Common myeloid progenitor, CD34-positive (primary cell): ENCODE measurements at regions not wholly inside any gene's neighbourhood (a gene's known extent, or its start where the extent isn't known, plus 50 kb on each side); places are given as distances from the start of the nearest gene placed in this dataset.

Source experiments
- CTCF ChIA-PET: fragments of 350-600 bp; sonication (Branson Sonifier 250); formaldehyde crosslinking; loops from one replicate; lab custom pipeline; 2021; ENCODE audit warnings: antibody characterized with exemption; lab: Charles Lee
- POLR2A ChIA-PET: fragments of 350-600 bp; sonication (Branson Sonifier 250); formaldehyde crosslinking; loops from one replicate; lab custom pipeline; 2021; ENCODE audit warnings: antibody characterized with exemption; lab: Charles Lee
- DNase-seq, 3 donors: peaks; one replicate each; pipeline versions ENCODE4 v3.0.0 to v3.0.0-alpha.2; 2013
- H3K27ac ChIP-seq, 2 experiments: 1 replicate in 1 of 2; 2 replicates in 1 of 2; pipeline ENCODE4 v1.7.0; 2013; ENCODE audit warnings: inconsistent platforms in 2 of 2, low read length in 2 of 2, mild to moderate bottlenecking in 2 of 2, low read depth in 1 of 2, moderate library complexity in 1 of 2; ENCODE audit not compliant: severe bottlenecking in 2 of 2, insufficient read depth in 1 of 2, poor library complexity in 1 of 2
- H3K27me3 ChIP-seq, 5 experiments: replicated peaks in 2 of 5; 1 replicate in 3 of 5; 2 replicates in 2 of 5; pipeline versions ENCODE4 v1.6.1 to v1.7.0; 2013; ENCODE audit warnings: low read length in 4 of 5, mild to moderate bottlenecking in 2 of 5, moderate library complexity in 2 of 5, inconsistent platforms in 1 of 5; ENCODE audit not compliant: insufficient read depth in 5 of 5, control insufficient read depth in 4 of 5
- H3K36me3 ChIP-seq, 4 experiments: 1 replicate in 2 of 4; 2 replicates in 2 of 4; pipeline versions ENCODE4 v1.6.1 to v1.7.0; 2013; ENCODE audit warnings: low read length in 3 of 4, control low read depth in 1 of 4, mild to moderate bottlenecking in 1 of 4; ENCODE audit not compliant: control insufficient read depth in 4 of 4, insufficient read depth in 4 of 4
- H3K4me1 ChIP-seq, 4 experiments: 1 replicate in 3 of 4; 2 replicates in 1 of 4; pipeline versions ENCODE4 v1.6.1 to v1.7.1; 2013; ENCODE audit warnings: low read length in 3 of 4, mild to moderate bottlenecking in 3 of 4, control low read depth in 1 of 4, inconsistent platforms in 1 of 4, moderate library complexity in 1 of 4; ENCODE audit not compliant: control insufficient read depth in 4 of 4, insufficient read depth in 4 of 4; ENCODE audit errors: control extremely low read depth in 1 of 4
- H3K4me3 ChIP-seq, 7 experiments: 1 replicate in 4 of 7; 2 replicates in 3 of 7; pipeline versions ENCODE4 v1.5.1 to v1.7.0; 2013; ENCODE audit warnings: mild to moderate bottlenecking in 7 of 7, low read length in 6 of 7, moderate library complexity in 6 of 7, inconsistent platforms in 2 of 7, low read depth in 2 of 7, control low read depth in 1 of 7; ENCODE audit not compliant: insufficient read depth in 4 of 7, control insufficient read depth in 1 of 7; ENCODE audit errors: extremely low read depth in 1 of 7
- H3K9me3 ChIP-seq, 5 experiments: 1 replicate in 4 of 5; 2 replicates in 1 of 5; pipeline versions ENCODE4 v1.6.1 to v1.7.1; 2013; ENCODE audit warnings: low read length in 4 of 5, mild to moderate bottlenecking in 2 of 5, inconsistent platforms in 1 of 5, low read depth in 1 of 5, moderate library complexity in 1 of 5; ENCODE audit not compliant: control insufficient read depth in 4 of 5, insufficient read depth in 2 of 5; ENCODE audit errors: control extremely low read depth in 1 of 5
- WGBS: methylation state at CpG from one replicate; pipeline ENCODE4 v1.1.5; 2013; ENCODE audit not compliant: insufficient coverage; 5-methylcytosine and 5-hydroxymethylcytosine counted together

- no peaks in the 10 kb centered on the region for H3K36me3 ChIP-seq
- no peak overlapping the region for H3K4me3 ChIP-seq
- ChIA-PET CTCF (interaction anchor here (1.1 kb wide), 1 partner anchor 205 kb away, joined by 3 read pairs; no protein-coding TSS in a partner anchor), POLR2A (interaction anchor here (0.6 kb wide), 1 partner anchor 112 kb away, joined by 3 read pairs; no protein-coding TSS in a partner anchor)
- 78% methylated on average over 4 of the region's 7 CpGs for WGBS
- H3K27ac ChIP-seq, result no peak overlapping the region
- no peaks in the 10 kb centered on the region for H3K4me1 ChIP-seq
- no peaks in the 10 kb centered on the region for H3K9me3 ChIP-seq
- DNase-seq, result no peak
- H3K27me3 ChIP-seq, result peaks cover 0 to 3% (median 0%) of the 10 kb centered on the region in 5 experiments
Observed at GRCh38 chr4:20480165-20480947, 219.9 kb upstream of the PACRGL start.

- no peaks in the 10 kb centered on the region for H3K36me3 ChIP-seq
Observed at GRCh38 chr4:20483416-20483815, 216.8 kb upstream of the PACRGL start.

GRCh38 chr4:20486433-20486832 is 213.8 kb upstream of the PACRGL start:
- Histone ChIP-seq H3K27ac (no peak overlapping the region), H3K27me3 (peaks cover 0 to 3% (median 0%) of the 10 kb centered on the region in 5 experiments), H3K4me3 (no peak overlapping the region), H3K4me1 (no peaks in the 10 kb centered on the region), H3K9me3 (no peaks in the 10 kb centered on the region), H3K36me3 (no peaks in the 10 kb centered on the region)
- no peak for DNase-seq
- WGBS, result no CpG with 5 or more reads among the region's 1 CpG
- CTCF ChIA-PET, result no interaction called here
- POLR2A ChIA-PET, result no interaction called here

More at GRCh38 chr4:20483416-20483815, 216.8 kb upstream of the PACRGL start:
- Histone ChIP-seq H3K4me3 (no peak overlapping the region), H3K9me3 (no peaks in the 10 kb centered on the region), H3K27me3 (peaks cover 0 to 3% (median 0%) of the 10 kb centered on the region in 5 experiments), H3K4me1 (no peaks in the 10 kb centered on the region), H3K27ac (no peak overlapping the region)
- no CpG with 5 or more reads among the region's 1 CpG for WGBS
- ChIA-PET CTCF (no interaction called here), POLR2A (no interaction called here)
- no peak for DNase-seq

- POLR2A ChIA-PET, result no interaction called here
- Histone ChIP-seq H3K36me3 (no peaks in the 10 kb centered on the region), H3K9me3 (no peaks in the 10 kb centered on the region), H3K4me1 (no peaks in the 10 kb centered on the region), H3K27ac (no peak overlapping the region), H3K4me3 (no peak overlapping the region), H3K27me3 (peaks cover 0 to 3% (median 0%) of the 10 kb centered on the region in 5 experiments)
- no CpG with 5 or more reads among the region's 4 CpGs for WGBS
- DNase-seq, result no peak
- CTCF ChIA-PET, result interaction anchor here (0.6 kb wide), 1 partner anchor 86 kb away, joined by 3 read pairs; no protein-coding TSS in a partner anchor
Observed at GRCh38 chr4:20487446-20487845, 212.8 kb upstream of the PACRGL start.

- POLR2A ChIA-PET, result interaction anchor here (0.6 kb wide), 1 partner anchor 891 kb away, joined by 4 read pairs; no protein-coding TSS in a partner anchor
- CTCF ChIA-PET, result no interaction called here
- H3K9me3 ChIP-seq, result no peaks in the 10 kb centered on the region
- no peak overlapping the region for H3K27ac ChIP-seq
- no peaks in the 10 kb centered on the region for H3K4me1 ChIP-seq
- no peak overlapping the region for H3K4me3 ChIP-seq
- H3K36me3 ChIP-seq, result no peaks in the 10 kb centered on the region
- H3K27me3 ChIP-seq, result peaks cover 0 to 3% (median 0%) of the 10 kb centered on the region in 5 experiments
- no CpG with 5 or more reads among the region's 1 CpG for WGBS
- no peak for DNase-seq
Observed at GRCh38 chr4:20487852-20488251, 212.4 kb upstream of the PACRGL start.

GRCh38 chr4:20490734-20491133 is 209.5 kb upstream of the PACRGL start:
- no peak for DNase-seq
- no peaks in the 10 kb centered on the region for H3K9me3 ChIP-seq
- no peak overlapping the region for H3K27ac ChIP-seq
- ChIA-PET POLR2A (no interaction called here), CTCF (no interaction called here)
- WGBS, result no CpG with 5 or more reads among the region's 3 CpGs
- H3K4me3 ChIP-seq, result no peak overlapping the region
- peaks cover 0 to 3% (median 0%) of the 10 kb centered on the region in 5 experiments for H3K27me3 ChIP-seq
- H3K4me1 ChIP-seq, result no peaks in the 10 kb centered on the region
- H3K36me3 ChIP-seq, result no peaks in the 10 kb centered on the region

GRCh38 chr4:20493761-20494353 is 206.4 kb upstream of the PACRGL start:
- no peak for DNase-seq
- H3K4me3 ChIP-seq, result no peak overlapping the region
- H3K27ac ChIP-seq, result no peak overlapping the region
- ChIA-PET POLR2A (no interaction called here), CTCF (no interaction called here)
- no peaks in the 10 kb centered on the region for H3K9me3 ChIP-seq
- 100% methylated on average over 1 of the region's 1 CpG for WGBS
- H3K36me3 ChIP-seq, result no peaks in the 10 kb centered on the region
- H3K4me1 ChIP-seq, result no peaks in the 10 kb centered on the region
- H3K27me3 ChIP-seq, result no peaks in the 10 kb centered on the region
